GM12865 (cell line): ENCODE measurements at regions not wholly inside any gene's neighbourhood (a gene's known extent, or its start where the extent isn't known, plus 50 kb on each side); places are given as distances from the start of the nearest gene placed in this dataset.

Experiments
- DNase-seq: peaks from one replicate; pipeline ENCODE4 v3.0.0; 2010; ENCODE audit warnings: low read depth
- H3K4me3 ChIP-seq: 2 replicates; pipeline ENCODE4 v1.5.1; 2011; ENCODE audit warnings: mild to moderate bottlenecking, low read depth, low read length, control low read depth
- CTCF ChIP-seq: IDR thresholded peaks from 2 replicates; pipeline ENCODE4 v1.5.1; 2011; ENCODE audit warnings: low read length, control low read depth, low read depth, inconsistent platforms; ENCODE audit not compliant: insufficient read depth; ENCODE audit errors: missing control alignments

GRCh38 chr9:115671236-115671962 lies 482.2 kb upstream of the PAPPA start:
- no peak for TF ChIP-seq CTCF
- H3K4me3 ChIP-seq = no peak overlapping the region
- no peak for DNase-seq

- TF ChIP-seq CTCF = no peak
- DNase-seq = no peak
- no peak overlapping the region for H3K4me3 ChIP-seq
Observed at GRCh38 chr9:115671963-115672305, 481.7 kb upstream of the PAPPA start.

- no peak overlapping the region for H3K4me3 ChIP-seq
- no peak for TF ChIP-seq CTCF
- DNase-seq = no peak
Observed at GRCh38 chr9:115672477-115673316, 480.9 kb upstream of the PAPPA start.

- no peak overlapping the region for H3K4me3 ChIP-seq
- no peak for DNase-seq
- TF ChIP-seq CTCF = no peak
Observed at GRCh38 chr9:115673599-115673998, 480.0 kb upstream of the PAPPA start.

GRCh38 chr9:115674091-115674490 lies 479.5 kb upstream of the PAPPA start:
- no peak for TF ChIP-seq CTCF
- H3K4me3 ChIP-seq = no peak overlapping the region
- DNase-seq = no peak

GRCh38 chr9:115675834-115676233 lies 477.8 kb upstream of the PAPPA start:
- no peak for TF ChIP-seq CTCF
- DNase-seq = no peak
- H3K4me3 ChIP-seq = no peak overlapping the region
